Large intestine (tissue), 3 donors: ENCODE measurements at regions not wholly inside any gene's neighbourhood (a gene's known extent, or its start where the extent isn't known, plus 50 kb on each side); places are given as distances from the start of the nearest gene placed in this dataset.

Source experiments
- DNase-seq, 2 donors: peaks; one replicate each; pipeline versions ENCODE4 v3.0.0 to v3.0.0-alpha.2; 2013
- H3K27ac ChIP-seq: one replicate; pipeline ENCODE4 v1.5.1; 2013; ENCODE audit warnings: low read length
- H3K27me3 ChIP-seq: 2 replicates; pipeline ENCODE4 v1.6.1; 2013; ENCODE audit warnings: low read length; ENCODE audit not compliant: control insufficient read depth, insufficient read depth
- H3K36me3 ChIP-seq: 2 replicates; pipeline ENCODE4 v1.6.1; 2013; ENCODE audit warnings: low read length; ENCODE audit not compliant: control insufficient read depth, insufficient read depth
- H3K4me1 ChIP-seq: one replicate; pipeline ENCODE4 v1.6.1; 2013; ENCODE audit warnings: low read length; ENCODE audit not compliant: control insufficient read depth, insufficient read depth
- H3K4me3 ChIP-seq: one replicate; pipeline ENCODE4 v1.5.1; 2013; ENCODE audit warnings: low read length
- H3K9me3 ChIP-seq: one replicate; pipeline ENCODE4 v1.6.1; 2013; ENCODE audit warnings: mild to moderate bottlenecking, low read depth, low read length, moderate library complexity; ENCODE audit not compliant: control insufficient read depth
- WGBS: methylation state at CpG from one replicate; pipeline ENCODE4 v1.1.5; 2013; ENCODE audit warnings: low lambda C conversion rate; ENCODE audit not compliant: insufficient coverage; 5-methylcytosine and 5-hydroxymethylcytosine counted together

DNA sequence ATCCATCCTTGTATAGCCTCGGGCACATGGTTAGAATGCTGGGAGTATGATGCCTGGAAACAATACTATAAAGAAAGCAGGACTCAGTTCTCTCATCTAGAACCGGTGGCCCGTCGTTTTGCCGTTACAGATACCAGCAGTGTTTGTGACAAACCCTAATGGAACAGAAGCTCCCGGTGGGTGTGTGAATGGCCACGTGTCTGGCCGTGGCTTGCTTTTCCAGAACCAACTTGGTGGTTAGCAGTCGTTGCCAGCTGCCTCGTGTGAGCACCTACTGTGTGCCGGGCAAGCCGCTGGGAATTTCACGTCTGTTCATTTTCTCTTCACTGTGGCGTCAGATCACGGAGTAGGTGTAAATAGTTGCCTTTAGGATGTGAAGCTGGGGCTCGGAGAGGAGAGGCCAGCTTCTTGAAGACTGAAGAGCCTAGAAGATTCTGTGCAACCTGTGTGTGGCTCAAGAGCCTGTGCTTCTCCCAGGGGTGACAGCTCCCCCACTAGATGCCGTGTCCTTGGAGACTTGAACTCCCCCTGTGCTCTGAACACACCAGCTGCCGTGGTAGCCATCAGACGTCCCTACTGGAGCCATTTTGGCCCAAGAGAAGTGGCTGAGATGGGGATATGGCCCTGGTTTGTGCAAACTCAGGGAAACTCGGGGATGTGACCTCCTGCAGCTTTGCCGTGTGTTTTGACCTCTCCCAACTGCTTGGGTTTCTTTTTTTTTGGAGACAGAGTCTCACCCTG is 57.5 kb upstream of the PPARA start:
- WGBS, result no CpG with 5 or more reads among the region's 21 CpGs
- Histone ChIP-seq H3K9me3 (no peaks in the 10 kb centered on the region), H3K4me1 (peaks cover 8% of the 10 kb centered on the region), H3K4me3 (no peak overlapping the region), H3K27me3 (no peaks in the 10 kb centered on the region), H3K27ac (no peak overlapping the region), H3K36me3 (no peaks in the 10 kb centered on the region)
- DNase-seq, result no peak

DNA sequence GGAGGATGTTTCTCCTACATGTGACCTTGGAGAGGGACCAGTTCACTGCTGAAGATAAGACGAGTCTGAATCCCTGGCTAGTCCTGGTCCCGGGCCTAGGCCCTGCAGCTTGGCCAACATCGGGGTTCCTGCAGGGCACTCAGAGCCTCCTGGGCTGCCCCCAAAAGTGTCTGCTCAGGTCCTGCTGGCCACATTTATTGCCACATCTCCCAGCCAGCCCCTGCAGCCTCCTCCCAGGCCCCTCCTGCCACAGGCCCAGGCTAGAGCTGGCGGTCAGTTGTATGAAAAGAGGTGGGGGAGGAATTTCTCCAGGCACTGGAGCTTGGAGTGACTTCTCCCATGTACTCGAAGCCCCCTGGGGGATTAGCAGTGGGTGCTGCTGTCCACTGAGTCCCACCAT is 56.5 kb upstream of the PPARA start:
- Histone ChIP-seq H3K4me1 (peaks cover 2% of the 10 kb centered on the region), H3K27ac (no peak overlapping the region), H3K36me3 (peaks cover 8% of the 10 kb centered on the region), H3K9me3 (no peaks in the 10 kb centered on the region), H3K4me3 (no peak overlapping the region), H3K27me3 (no peaks in the 10 kb centered on the region)
- DNase-seq, result no peak
- no CpG with 5 or more reads among the region's 5 CpGs for WGBS

- no CpG with 5 or more reads among the region's 8 CpGs for WGBS
- no peaks in the 10 kb centered on the region for H3K4me1 ChIP-seq
Observed at GRCh38 chr22:46094676-46095075, 55.6 kb upstream of the PPARA start.

GRCh38 chr22:46096051-46096450 is 54.3 kb upstream of the PPARA start:
- no peak overlapping the region for H3K4me3 ChIP-seq
- no peaks in the 10 kb centered on the region for H3K9me3 ChIP-seq
- DNase-seq, result no peak
- H3K4me1 ChIP-seq, result no peaks in the 10 kb centered on the region
- no peaks in the 10 kb centered on the region for H3K27me3 ChIP-seq
- WGBS, result no CpG with 5 or more reads among the region's 9 CpGs
- no peak overlapping the region for H3K27ac ChIP-seq
- peaks cover 21% of the 10 kb centered on the region for H3K36me3 ChIP-seq

More at GRCh38 chr22:46094676-46095075, 55.6 kb upstream of the PPARA start:
- Histone ChIP-seq H3K36me3 (peaks cover 11% of the 10 kb centered on the region), H3K27me3 (no peaks in the 10 kb centered on the region), H3K27ac (no peak overlapping the region), H3K4me3 (no peak overlapping the region), H3K9me3 (no peaks in the 10 kb centered on the region)
- no peak for DNase-seq

DNA sequence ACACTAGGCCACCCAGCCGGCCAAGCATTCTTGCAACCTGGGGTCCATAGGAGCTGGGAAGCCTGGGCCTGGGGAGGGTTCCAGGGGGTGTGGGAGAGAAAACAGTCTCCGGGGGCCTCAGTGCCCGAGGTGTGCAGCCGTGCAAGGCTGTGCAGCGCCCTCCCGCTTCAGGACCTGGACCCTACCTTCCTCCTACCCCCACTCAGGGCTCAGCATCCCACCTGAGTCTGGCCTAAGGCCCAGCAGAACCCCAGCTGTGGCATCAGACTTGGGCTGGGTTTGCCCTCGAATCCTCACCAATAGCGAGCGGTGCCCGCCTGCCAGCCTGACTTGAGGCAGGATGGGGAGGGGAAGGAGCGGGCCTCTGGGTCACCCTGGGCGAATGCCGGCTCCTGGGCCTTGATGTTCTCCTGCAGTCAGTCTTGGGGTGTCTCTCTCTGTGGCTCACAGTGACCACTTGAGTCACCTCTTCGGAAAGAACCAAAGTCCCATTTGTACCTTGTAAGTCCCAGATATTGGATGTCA is 53.6 kb upstream of the PPARA start:
- WGBS, result no CpG with 5 or more reads among the region's 14 CpGs

DNA sequence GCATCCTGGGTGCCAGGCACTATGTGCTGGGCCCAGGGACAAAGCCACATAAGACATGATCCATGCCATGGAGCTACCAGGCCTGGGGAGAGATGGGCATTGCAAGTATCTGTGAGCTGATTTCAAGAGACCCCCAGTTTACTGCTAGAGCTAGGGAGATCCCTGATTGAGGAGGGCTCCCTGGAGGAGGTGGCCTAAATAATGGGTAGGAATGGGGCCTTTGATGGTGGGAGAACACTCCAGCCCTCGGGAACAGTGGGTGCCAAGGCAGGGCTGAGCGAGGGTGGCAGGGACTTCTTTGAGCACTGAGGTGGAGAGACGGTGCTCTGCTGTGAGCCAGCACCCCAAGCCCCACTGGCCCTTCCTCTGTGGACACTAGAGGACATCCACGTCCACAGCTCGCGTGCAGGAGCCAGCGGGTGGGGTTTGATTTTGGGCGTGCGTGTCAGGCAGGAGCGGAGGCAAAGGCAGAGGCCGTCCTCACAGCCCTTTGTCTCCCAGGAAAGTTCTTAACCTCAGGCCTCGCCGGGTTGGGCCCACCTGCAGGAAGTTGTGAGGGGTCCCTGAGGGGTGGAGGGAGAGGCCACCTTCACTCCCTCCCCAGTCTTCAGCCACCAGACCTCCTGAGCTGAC is 52.9 kb upstream of the PPARA start:
- Histone ChIP-seq H3K4me1 (no peaks in the 10 kb centered on the region), H3K36me3 (peaks cover 27% of the 10 kb centered on the region)
- no CpG with 5 or more reads among the region's 13 CpGs for WGBS

More for the DNA sequence above, 53.6 kb upstream of the PPARA start:
- no peak for DNase-seq
- H3K9me3 ChIP-seq, result no peaks in the 10 kb centered on the region
- H3K36me3 ChIP-seq, result peaks cover 23% of the 10 kb centered on the region
- H3K4me1 ChIP-seq, result no peaks in the 10 kb centered on the region
- H3K4me3 ChIP-seq, result no peak overlapping the region
- H3K27ac ChIP-seq, result no peak overlapping the region
- H3K27me3 ChIP-seq, result no peaks in the 10 kb centered on the region

GRCh38 chr22:46098525-46099475 is 51.5 kb upstream of the PPARA start:
- no peak for DNase-seq
- no peaks in the 10 kb centered on the region for H3K9me3 ChIP-seq
- H3K27ac ChIP-seq, result no peak overlapping the region
- H3K27me3 ChIP-seq, result no peaks in the 10 kb centered on the region
- no CpG with 5 or more reads among the region's 31 CpGs for WGBS
- H3K4me3 ChIP-seq, result no peak overlapping the region
- peaks cover 32% of the 10 kb centered on the region for H3K36me3 ChIP-seq
- H3K4me1 ChIP-seq, result no peaks in the 10 kb centered on the region

More for the DNA sequence above, 52.9 kb upstream of the PPARA start:
- no peak overlapping the region for H3K27ac ChIP-seq
- no peaks in the 10 kb centered on the region for H3K9me3 ChIP-seq
- DNase-seq, result no peak
- no peaks in the 10 kb centered on the region for H3K27me3 ChIP-seq
- no peak overlapping the region for H3K4me3 ChIP-seq

GRCh38 chr22:46099740-46100139 is 50.6 kb upstream of the PPARA start:
- no peaks in the 10 kb centered on the region for H3K9me3 ChIP-seq
- H3K27ac ChIP-seq, result no peak overlapping the region
- WGBS, result no CpG with 5 or more reads among the region's 4 CpGs
- H3K27me3 ChIP-seq, result no peaks in the 10 kb centered on the region
- DNase-seq, result no peak
- H3K36me3 ChIP-seq, result peaks cover 32% of the 10 kb centered on the region
- H3K4me3 ChIP-seq, result no peak overlapping the region
- peaks cover 4% of the 10 kb centered on the region for H3K4me1 ChIP-seq

DNA sequence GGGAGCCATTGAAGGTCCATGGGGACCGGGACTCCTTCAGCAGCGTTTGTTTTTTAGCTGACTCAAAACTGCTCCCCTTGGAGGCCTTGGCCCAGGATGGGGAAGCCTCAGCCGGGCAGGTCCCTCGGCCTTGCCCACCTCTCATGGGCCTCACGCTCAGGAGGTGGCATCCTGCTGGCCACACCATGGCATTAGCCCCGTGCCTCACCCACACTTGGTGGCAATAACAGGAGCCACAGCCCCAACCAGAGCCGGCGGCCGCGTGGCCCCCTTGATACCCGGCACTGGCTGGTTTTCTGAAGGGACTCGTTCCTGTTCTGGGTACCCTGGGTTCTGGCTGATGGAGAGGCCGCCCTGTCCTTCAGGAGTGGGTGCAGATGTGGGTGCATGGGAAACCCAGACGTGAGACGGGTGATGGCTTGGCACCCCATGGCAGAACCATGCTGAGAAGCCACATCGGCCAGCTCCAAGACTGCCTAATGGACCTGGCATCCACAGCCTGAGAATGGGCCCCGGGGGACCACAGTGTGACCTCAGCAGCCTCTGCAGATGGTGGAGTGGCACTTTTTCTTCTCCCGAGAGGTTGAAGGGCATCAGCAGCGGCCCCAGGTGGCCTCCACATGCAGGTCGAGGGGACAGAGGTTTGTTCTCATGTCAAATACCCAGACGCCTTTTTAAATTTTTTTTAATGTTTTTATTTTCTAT is 49.8 kb upstream of the PPARA start:
- 100% methylated on average over 3 of the region's 21 CpGs for WGBS
- Histone ChIP-seq H3K4me3 (no peak overlapping the region), H3K27ac (no peak overlapping the region), H3K4me1 (peaks cover 12% of the 10 kb centered on the region), H3K27me3 (no peaks in the 10 kb centered on the region), H3K36me3 (peaks cover 32% of the 10 kb centered on the region), H3K9me3 (no peaks in the 10 kb centered on the region)
- no peak for DNase-seq
